GM06990 (cell line): ENCODE measurements at regions not wholly inside any gene's neighbourhood (a gene's known extent, or its start where the extent isn't known, plus 50 kb on each side); places are given as distances from the start of the nearest gene placed in this dataset.

ENCODE experiments used
- DNase-seq: peaks from one replicate; pipeline ENCODE4 v3.0.0-alpha.2; 2011; ENCODE audit not compliant: insufficient read length; ENCODE audit errors: extremely low read depth
- H3K27me3 ChIP-seq: replicated peaks from 2 replicates; pipeline ENCODE4 v1.6.0; 2011; ENCODE audit warnings: low read length; ENCODE audit not compliant: control insufficient read depth, insufficient read depth
- H3K36me3 ChIP-seq: 2 replicates; pipeline ENCODE4 v1.5.1; 2011; ENCODE audit warnings: low read length; ENCODE audit not compliant: control insufficient read depth, insufficient read depth
- H3K4me3 ChIP-seq: replicated peaks from 2 replicates; pipeline ENCODE4 v1.5.1; 2011; ENCODE audit warnings: low read depth, mild to moderate bottlenecking, control low read depth, low read length
- CTCF ChIP-seq: IDR thresholded peaks from 2 replicates; pipeline ENCODE4 v1.5.1; 2011; ENCODE audit warnings: low read length, control low read depth, mild to moderate bottlenecking, inconsistent platforms; ENCODE audit not compliant: insufficient read depth, poor library complexity, severe bottlenecking

GRCh38 chrX:110965409-110966090 lies 130.4 kb upstream of the PAK3 start:
- no peak overlapping the region for H3K4me3 ChIP-seq

GRCh38 chrX:110964786-110965185 lies 131.2 kb upstream of the PAK3 start:
- Histone ChIP-seq H3K4me3 (no peak overlapping the region), H3K36me3 (no peaks in the 10 kb centered on the region), H3K27me3 (no peaks in the 10 kb centered on the region)
- no peak for TF ChIP-seq CTCF
- no peak for DNase-seq

More at GRCh38 chrX:110965409-110966090, 130.4 kb upstream of the PAK3 start:
- no peaks in the 10 kb centered on the region for H3K36me3 ChIP-seq
- TF ChIP-seq CTCF = no peak
- no peak for DNase-seq
- no peaks in the 10 kb centered on the region for H3K27me3 ChIP-seq

GRCh38 chrX:110962451-110962850 lies 133.5 kb upstream of the PAK3 start:
- Histone ChIP-seq H3K4me3 (no peak overlapping the region), H3K36me3 (no peaks in the 10 kb centered on the region), H3K27me3 (no peaks in the 10 kb centered on the region)
- DNase-seq = no peak
- no peak for TF ChIP-seq CTCF

GRCh38 chrX:110955706-110956105 lies 140.3 kb upstream of the PAK3 start:
- Histone ChIP-seq H3K36me3 (no peaks in the 10 kb centered on the region), H3K27me3 (no peaks in the 10 kb centered on the region; the same call in 1 of the 2 replicates), H3K4me3 (no peak overlapping the region)
- TF ChIP-seq CTCF = no peak
- no peak for DNase-seq

GRCh38 chrX:110954428-110955100 lies 141.4 kb upstream of the PAK3 start:
- H3K4me3 ChIP-seq = no peak overlapping the region
- no peaks in the 10 kb centered on the region; the same call in 1 of the 2 replicates for H3K27me3 ChIP-seq
- H3K36me3 ChIP-seq = no peaks in the 10 kb centered on the region
- DNase-seq = no peak
- TF ChIP-seq CTCF = no peak
